ENCODE measurements at regions not wholly inside any gene's neighbourhood (a gene's known extent, or its start where the extent isn't known, plus 50 kb on each side); places are given as distances from the start of the nearest gene placed in this dataset.

DNA sequence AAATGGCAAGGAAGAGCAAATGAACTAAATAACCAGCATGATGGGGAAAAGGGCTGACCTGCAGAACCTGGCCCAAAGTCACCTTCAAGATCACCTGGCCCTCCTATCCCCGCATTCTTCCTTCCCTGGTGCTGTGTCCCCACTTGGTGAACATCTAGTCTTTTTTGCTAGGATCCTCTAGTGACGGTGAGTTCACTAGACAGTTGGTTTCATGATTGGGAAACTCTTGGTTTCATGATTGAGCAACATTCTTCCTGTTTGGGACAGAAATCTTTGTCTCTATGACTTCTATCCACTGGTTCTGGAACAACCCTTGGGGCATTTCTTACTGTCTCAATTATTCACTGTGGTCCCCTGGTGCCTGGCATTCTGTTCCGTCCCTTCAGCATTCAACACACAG, 50.2 kb upstream of the DAB2IP start:
- DNase-seq (ENCODE audit: low read depth), result no peak
